Pulmonary artery endothelial cell (primary cell): ENCODE measurements at regions not wholly inside any gene's neighbourhood (a gene's known extent, or its start where the extent isn't known, plus 50 kb on each side); places are given as distances from the start of the nearest gene placed in this dataset.

Experiments
- DNase-seq: peaks from one replicate; pipeline ENCODE4 v3.0.0-alpha.2; 2011; ENCODE audit warnings: low read depth, low spot score

DNA sequence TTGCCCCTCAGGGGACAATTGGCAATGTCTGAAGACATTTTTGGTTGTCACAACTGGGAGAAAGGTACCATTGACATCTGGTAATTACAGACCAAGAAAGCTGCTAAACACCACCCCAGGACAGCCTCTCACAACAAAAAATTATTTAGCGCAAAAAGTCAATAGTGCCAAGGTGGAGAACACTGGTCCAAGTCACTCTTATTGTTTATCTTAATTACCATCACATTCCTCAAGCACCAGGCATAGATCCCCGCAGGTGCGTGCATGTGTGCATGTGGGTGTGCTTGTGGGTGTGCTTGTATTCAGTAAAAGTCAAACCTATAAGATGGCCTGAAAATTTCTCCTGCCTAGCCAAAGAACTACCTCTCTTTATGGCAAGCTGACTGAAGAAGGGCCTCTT, 74.9 kb upstream of the WDR75 start:
- no peak for DNase-seq

DNA sequence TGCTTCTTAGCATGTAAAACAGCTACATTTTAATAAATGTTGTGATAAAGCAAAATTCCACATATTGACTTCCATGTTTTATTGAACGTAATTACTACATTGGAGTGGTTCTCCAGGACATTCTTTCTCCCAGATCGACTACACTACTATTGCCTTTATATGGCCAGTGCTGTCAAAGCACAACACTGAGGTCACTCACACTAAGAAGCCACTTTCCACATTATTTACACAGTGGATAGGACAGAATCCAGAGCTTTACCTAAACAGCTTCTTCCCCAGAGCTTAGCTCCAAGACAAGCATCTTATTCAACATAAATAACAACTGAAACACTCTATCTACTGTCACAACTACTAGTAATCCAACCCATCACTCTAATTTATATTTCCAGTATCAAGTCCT, 73.9 kb upstream of the WDR75 start:
- no peak for DNase-seq

DNA sequence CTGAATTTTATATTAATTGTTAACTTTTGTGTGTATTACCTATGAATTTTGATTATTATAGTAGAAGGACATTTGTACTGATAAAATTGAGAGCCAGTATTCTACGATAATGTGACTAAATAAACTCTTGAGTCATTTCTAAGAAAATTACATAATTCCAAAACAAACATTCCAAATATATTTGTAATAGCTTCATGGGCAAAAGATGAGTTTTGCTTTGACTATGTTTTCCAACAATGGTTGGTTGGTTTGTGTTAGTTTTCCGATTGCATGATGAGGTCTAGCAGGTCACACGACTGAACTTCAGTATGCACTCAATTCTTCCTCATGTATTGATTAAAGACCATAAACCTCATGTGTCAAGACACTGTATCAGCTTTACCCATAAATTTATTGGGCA, 71.7 kb upstream of the WDR75 start:
- peak; percentile 48 for DNase-seq

DNA sequence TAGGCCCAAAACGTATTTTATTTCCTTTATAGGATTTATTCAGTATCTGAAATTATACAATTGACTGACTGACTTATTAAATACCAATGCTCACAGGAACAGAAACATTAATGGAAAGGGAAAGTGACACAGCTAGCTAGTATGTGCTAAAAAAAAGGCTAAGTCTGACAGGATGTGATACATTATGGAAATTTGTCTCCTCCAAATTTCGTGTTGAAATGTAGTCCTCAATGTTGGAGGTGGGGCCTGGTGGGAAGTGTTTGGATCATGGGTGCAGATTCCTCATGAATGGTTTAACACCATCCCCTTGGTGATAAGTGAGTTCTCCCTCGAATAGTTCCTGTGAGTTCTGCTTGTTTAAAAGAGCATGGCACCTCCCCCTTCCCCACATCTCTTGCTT, 70.6 kb upstream of the WDR75 start:
- DNase-seq: peak; percentile 69

DNA sequence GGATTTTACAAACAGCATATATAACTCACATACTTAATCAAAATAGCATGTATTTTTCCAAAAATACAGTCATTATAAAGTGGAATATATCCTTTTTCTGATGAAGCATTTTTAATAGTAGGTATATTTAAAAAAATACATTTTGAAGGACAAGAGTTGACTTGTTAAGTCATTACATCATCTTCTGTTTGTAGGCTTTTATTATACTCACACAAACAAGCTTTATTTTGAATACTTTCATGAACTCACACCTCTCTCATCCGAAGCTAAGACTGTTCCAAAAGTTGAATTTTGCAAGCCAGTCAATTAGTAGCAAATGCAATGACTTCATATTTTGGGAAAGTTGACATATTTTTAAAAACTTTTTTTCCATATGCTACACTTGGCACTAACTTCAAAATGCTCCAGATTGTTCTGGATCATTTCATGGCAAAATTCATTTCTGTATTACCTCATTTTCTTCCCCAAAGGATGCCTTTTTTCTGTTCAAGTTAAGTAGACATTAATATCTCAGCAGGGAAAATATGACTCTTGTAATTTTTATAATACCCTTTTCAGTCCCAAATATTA, 68.5 kb upstream of the WDR75 start:
- DNase-seq: no peak

DNA sequence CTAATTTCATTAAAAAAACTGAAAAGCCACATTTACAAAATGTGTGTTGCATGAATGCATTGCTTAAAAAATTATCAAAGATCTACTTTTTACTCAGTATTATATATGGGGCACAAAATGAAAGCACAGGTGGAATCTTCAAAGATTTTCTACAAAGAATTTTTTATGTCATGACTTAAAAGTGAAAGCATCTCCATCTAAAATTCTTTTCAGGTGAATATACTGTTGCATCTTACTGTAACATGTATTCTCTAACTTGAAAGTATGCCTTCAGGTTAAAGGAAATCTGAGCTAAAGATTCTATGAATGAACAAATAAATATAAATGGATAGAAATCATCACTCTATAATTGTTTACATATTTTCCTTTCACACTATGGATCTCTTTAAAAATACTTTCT, 66.8 kb upstream of the WDR75 start:
- DNase-seq: no peak

DNA sequence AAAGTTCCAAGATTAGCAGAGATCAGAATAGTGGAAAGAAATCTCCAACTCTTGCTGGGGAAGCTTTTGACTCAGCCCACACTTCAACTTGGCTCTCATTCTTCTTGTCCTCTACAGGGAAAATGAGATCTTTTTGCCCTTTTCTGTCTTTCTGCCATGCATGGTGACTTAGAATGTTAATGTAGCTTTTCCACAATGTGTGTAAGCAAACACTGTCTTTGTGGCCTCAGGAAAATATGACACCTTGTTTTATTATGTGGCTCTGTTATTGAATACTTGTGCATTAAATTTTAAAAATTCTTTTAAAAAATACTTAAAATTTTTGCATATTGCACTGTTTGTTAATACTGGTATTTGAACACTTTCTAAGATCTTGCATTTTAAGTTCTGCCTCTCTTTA, 65.4 kb upstream of the WDR75 start:
- DNase-seq: no peak

DNA sequence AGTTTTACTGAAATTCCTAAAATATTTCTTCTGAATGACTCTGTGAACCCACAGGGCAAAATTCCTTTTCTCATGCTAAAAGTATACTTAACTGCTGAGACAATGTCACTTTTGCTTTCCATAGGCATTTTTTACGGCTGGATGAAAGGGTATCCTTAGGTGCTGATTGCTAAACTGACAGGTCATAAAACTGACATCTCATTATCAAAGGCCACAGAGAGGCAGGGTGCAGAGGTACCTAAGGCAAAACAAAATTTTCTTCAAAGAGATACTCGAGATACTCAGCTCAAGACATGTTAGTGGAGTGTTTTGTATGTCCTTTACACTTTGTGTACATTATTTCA, 62.0 kb upstream of the WDR75 start:
- no peak for DNase-seq

DNA sequence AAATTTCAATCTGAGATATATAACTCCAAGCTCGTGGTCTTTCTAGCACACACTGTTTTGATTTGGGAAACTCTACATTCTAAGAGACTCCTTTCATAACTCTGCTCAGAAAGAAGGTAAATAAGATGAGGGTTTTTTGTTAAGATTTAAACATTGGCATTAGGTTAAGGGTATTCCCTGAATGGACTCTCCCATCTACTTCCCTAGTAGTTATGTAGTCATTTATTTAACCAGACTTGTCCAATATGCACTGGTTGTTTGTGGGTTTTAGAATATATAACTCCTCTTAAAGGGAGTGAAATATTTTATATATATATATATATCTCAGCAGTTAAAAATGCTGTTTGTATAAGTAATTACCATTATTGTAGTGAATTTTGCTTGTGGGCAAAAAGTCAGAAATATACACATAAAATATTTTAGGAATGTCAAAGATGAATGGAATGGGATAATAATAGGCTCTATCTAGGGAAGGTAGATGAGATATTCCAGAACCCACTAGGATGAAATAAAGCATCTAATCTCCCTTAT, 61.5 kb upstream of the WDR75 start:
- no peak for DNase-seq

DNA sequence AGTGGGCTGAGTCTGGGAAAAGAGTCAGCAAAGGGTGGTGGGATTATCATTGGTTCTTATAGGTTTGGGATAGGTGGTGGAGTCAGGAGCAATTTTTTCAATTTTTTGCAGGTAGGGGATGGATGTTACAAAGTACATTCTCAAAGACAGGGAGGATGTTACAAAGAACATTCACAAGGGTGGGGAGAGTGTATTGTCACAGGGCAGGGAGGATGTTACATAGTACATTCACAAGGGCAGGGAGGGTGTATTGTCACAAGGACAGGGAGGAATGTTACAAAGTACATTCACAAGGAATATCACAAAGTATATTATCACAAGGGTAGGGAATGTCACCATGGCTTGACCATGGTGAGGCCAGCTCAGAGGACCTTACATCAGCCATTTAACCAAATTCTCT, 58.6 kb upstream of the WDR75 start:
- DNase-seq: no peak

DNA sequence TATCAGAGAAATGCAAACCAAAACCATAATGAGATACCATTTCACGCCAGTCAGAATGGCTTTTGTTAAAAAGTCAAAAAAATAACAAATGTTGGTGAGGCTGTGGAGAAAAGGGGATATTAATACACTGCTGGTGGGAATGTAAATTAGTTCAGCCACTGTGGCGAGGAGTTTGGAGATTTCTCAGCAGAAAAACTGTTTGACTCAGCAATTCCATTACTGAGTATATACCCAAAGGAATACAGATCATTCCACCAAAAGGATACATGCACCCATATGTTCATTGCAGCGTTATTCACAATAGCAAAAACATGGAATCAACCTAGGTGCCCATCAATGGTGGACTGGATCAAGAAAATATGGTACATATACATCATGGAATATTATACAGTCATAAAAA, 54.5 kb upstream of the WDR75 start:
- no peak for DNase-seq

DNA sequence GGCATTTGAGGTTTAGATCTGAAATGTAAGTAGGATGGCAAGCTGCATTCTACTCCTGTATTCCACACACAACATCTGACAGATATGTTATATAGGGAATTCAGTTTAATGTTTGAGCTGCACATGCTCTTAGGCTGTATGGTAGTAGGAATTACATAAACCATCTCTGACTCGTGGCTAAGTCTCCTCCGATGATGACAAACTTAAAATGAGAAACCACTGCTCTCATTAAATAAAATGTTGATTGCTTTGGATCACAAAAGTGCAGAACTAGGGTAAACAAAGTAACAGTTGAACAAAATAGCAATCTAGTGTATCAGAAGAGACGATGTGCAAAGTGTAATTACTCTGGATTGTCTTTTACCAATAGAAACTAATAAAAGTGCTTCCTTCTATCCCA, 50.1 kb upstream of the WDR75 start:
- no peak for DNase-seq
